MCF 10A (cell line): ENCODE measurements at regions not wholly inside any gene's neighbourhood (a gene's known extent, or its start where the extent isn't known, plus 50 kb on each side); places are given as distances from the start of the nearest gene placed in this dataset.

Experiments
- BruUV-seq: library from RNA; stranded (reverse); fragments of 400-500 nt; replicated peaks from 2 replicates; lab custom pipeline; 2021; lab: Mats Ljungman, UMichigan
- CTCF ChIA-PET: fragments of 300-600 bp; sonication (Branson Sonifier 250); formaldehyde crosslinking; extraction: SDS; loops from one replicate; lab custom pipeline; 2021; ENCODE audit warnings: antibody characterized with exemption, inconsistent platforms; lab: Yijun Ruan, JAX
- POLR2A ChIA-PET: fragments of 300-600, 350-650 bp; sonication (Branson Sonifier 250); formaldehyde crosslinking; extraction: SDS; loops from one replicate; lab custom pipeline; 2020; ENCODE audit warnings: antibody characterized with exemption, inconsistent platforms; lab: Yijun Ruan, JAX
- DNase-seq: peaks from one replicate; pipeline ENCODE4 v3.0.0-alpha.2; 2018; ENCODE audit not compliant: unreplicated experiment
- H3K27ac Mint-ChIP-seq: one replicate; pipeline ENCODE4 v1.8.0; 2022; ENCODE audit warnings: mild to moderate bottlenecking, low read depth, mixed read lengths; ENCODE audit not compliant: unreplicated experiment
- H3K27me3 Mint-ChIP-seq: one replicate; pipeline ENCODE4 v1.8.0; 2022; ENCODE audit warnings: mixed read lengths; ENCODE audit not compliant: insufficient read depth, unreplicated experiment
- H3K36me3 Mint-ChIP-seq: one replicate; pipeline ENCODE4 v1.8.0; 2022; ENCODE audit warnings: mild to moderate bottlenecking, moderate library complexity, mixed read lengths; ENCODE audit not compliant: insufficient read depth, unreplicated experiment
- H3K4me1 Mint-ChIP-seq: one replicate; pipeline ENCODE4 v1.8.0; 2022; ENCODE audit warnings: mixed read lengths; ENCODE audit not compliant: insufficient read depth, unreplicated experiment
- H3K4me3 Mint-ChIP-seq: one replicate; pipeline ENCODE4 v1.8.0; 2022; ENCODE audit warnings: mild to moderate bottlenecking, moderate library complexity, mixed read lengths; ENCODE audit not compliant: unreplicated experiment
- H3K9me3 Mint-ChIP-seq: one replicate; pipeline ENCODE4 v1.8.0; 2022; ENCODE audit warnings: mixed read lengths; ENCODE audit not compliant: unreplicated experiment
- intact Hi-C: fragments of 100-400 bp; cut with micrococcal nuclease; formaldehyde crosslinking; loops from 2 replicates; pipeline ENCODE4 v1.14.1; 2022
- TF ChIP-seq, protein P1 (sequence below): fragments of 200-600 bp; IDR thresholded peaks from one replicate; pipeline ENCODE4 v1.8.0; 2022; ENCODE audit warnings: antibody characterized with exemption, mild to moderate bottlenecking; ENCODE audit not compliant: unreplicated experiment

DNA sequence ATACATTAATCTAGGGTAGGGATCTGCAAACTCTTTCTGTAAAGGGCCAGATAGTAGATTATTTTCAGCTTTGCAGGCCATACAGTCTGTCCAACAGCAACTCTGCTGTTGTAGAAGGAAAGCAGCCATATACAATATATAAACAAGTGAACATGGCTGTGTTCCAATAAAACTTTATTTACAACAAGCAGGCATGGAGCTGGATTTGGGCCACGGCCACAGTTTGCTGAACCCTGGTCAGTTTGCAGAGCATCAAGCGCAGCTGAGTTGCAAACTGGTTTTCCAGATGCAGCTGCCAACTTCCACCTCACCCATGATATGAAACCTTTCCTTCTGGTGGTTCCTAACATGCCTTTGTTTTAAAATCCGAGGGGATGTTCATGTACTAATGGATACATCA is 310.4 kb upstream of the NFE2L3 start:
- ChIA-PET POLR2A (no interaction called here), CTCF (interaction anchor here (0.9 to 3.7 kb wide), 3 partner anchors 10 to 276 kb away, joined by 3 to 22 read pairs (median 4); no protein-coding TSS in a partner anchor)
- DNase-seq = no peak
- Mint-ChIP-seq H3K36me3 (no peaks in the 10 kb centered on the region), H3K4me1 (peaks cover 7% of the 10 kb centered on the region), H3K27me3 (peaks cover 20% of the 10 kb centered on the region), H3K4me3 (no peak overlapping the region), H3K27ac (no peak overlapping the region), H3K9me3 (no peaks in the 10 kb centered on the region)
- TF ChIP-seq, protein P1, sequence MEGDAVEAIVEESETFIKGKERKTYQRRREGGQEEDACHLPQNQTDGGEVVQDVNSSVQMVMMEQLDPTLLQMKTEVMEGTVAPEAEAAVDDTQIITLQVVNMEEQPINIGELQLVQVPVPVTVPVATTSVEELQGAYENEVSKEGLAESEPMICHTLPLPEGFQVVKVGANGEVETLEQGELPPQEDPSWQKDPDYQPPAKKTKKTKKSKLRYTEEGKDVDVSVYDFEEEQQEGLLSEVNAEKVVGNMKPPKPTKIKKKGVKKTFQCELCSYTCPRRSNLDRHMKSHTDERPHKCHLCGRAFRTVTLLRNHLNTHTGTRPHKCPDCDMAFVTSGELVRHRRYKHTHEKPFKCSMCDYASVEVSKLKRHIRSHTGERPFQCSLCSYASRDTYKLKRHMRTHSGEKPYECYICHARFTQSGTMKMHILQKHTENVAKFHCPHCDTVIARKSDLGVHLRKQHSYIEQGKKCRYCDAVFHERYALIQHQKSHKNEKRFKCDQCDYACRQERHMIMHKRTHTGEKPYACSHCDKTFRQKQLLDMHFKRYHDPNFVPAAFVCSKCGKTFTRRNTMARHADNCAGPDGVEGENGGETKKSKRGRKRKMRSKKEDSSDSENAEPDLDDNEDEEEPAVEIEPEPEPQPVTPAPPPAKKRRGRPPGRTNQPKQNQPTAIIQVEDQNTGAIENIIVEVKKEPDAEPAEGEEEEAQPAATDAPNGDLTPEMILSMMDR = no peak
- intact Hi-C loops = no loop called here
- no TSS peak for BruUV-seq

DNA sequence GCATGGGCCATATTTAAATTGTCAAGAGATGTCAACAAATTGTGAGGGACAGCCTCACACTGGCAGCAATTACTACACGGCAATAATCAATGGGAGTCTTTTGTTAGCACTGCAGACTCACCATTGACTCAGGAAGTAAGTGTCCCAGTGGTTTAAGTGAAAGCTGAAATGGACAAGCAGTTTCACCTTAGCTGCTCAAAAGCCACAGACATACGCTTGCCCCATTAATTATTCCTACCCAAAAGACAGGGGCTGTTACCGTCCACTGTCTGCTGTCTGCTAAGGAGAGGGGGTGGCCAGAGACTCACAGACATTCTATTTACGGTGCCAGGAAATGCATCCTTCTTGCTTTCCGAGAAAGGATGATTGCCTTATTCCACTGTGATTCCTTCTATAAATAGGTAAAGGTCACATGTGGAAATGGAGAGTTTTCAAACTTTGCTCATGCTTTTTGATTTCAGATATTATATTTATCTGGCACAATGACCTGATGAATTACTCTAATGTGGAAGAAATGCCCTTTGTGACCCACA is 309.7 kb upstream of the NFE2L3 start:
- Mint-ChIP-seq H3K9me3 (no peaks in the 10 kb centered on the region), H3K27me3 (peaks cover 20% of the 10 kb centered on the region), H3K27ac (no peak overlapping the region), H3K4me3 (no peak overlapping the region), H3K36me3 (no peaks in the 10 kb centered on the region), H3K4me1 (peaks cover 12% of the 10 kb centered on the region)
- no peak for DNase-seq
- BruUV-seq = no TSS peak
- intact Hi-C loops = no loop called here
- CTCF ChIA-PET = interaction anchor here (0.7 to 3.7 kb wide), 3 partner anchors 9 to 350 kb away, joined by 3 to 22 read pairs (median 3); no protein-coding TSS in a partner anchor
- TF ChIP-seq, protein P1 = no peak
- POLR2A ChIA-PET = no interaction called here

DNA sequence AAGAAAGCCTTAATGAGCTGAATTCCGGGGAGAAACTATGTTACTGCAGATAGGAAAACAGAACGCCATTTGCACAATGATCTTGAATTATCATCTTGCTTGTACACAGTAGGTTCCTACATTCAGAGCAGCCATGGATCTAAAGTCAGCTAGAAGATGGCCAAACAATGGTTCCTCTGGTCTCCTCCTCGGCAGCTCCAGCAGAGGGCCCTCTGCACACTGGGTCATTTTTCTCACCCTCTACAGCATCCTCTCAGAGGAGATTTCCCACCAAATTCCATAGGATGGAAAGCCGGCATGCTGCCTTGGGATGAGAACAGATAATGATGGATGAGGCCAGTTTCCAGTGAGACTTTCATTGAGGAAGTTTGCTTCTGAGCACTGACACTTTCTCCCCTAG is 308.5 kb upstream of the NFE2L3 start:
- no TSS peak for BruUV-seq
- DNase-seq = no peak
- H3K4me3 Mint-ChIP-seq = no peak overlapping the region
- peaks cover 8% of the 10 kb centered on the region for H3K27me3 Mint-ChIP-seq
- no peak overlapping the region for H3K27ac Mint-ChIP-seq
- POLR2A ChIA-PET = no interaction called here
- TF ChIP-seq, protein P1 = no peak
- CTCF ChIA-PET = interaction anchor here (0.6 to 1.4 kb wide), 5 partner anchors 278 to 636 kb away, joined by 3 to 5 read pairs (median 3); no protein-coding TSS in a partner anchor
- intact Hi-C loops = no loop called here
- H3K4me1 Mint-ChIP-seq = peaks cover 19% of the 10 kb centered on the region
- no peaks in the 10 kb centered on the region for H3K36me3 Mint-ChIP-seq
- H3K9me3 Mint-ChIP-seq = no peaks in the 10 kb centered on the region

DNA sequence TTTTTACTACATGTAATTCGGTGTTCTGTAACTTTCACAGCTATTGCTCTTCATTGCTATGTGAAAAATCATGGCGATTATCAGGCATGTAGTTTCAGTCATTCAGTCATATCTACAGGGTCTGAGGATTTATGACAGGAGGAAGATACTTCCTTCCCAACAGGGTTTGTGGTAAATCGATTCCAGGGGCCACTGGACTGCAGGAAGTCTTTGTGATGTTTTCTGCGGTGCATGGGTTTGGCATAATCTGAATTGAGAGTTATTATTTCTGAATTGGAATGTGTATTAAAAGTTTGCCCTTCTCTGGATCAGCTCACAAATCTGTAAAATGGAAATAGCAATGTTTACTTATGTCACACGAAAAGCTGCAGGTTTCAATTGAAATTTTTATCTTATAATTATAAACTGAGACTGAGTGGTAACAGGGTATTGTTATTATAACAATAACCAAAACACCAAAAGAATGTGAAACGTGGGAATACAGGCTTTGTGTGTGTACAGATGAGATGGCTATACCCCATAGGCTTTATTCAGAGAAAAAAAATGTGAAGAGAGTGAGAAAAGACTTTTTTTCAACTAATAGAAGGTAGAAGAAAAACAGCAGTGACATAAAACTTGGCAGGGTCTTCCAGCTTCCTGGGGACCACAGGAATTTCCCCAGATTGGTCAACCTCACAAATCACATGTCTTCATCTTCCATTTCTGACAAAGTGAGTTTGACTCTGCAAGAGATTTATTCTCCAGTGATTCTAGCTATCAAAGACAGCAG is 307.7 kb upstream of the NFE2L3 start:
- Mint-ChIP-seq H3K27me3 (peaks cover under 1% of the 10 kb centered on the region), H3K4me3 (no peak overlapping the region), H3K27ac (no peak overlapping the region), H3K9me3 (no peaks in the 10 kb centered on the region), H3K4me1 (peaks cover 19% of the 10 kb centered on the region), H3K36me3 (no peaks in the 10 kb centered on the region)
- TF ChIP-seq, protein P1 = no peak
- intact Hi-C loops = no loop called here
- POLR2A ChIA-PET = no interaction called here
- no TSS peak for BruUV-seq
- CTCF ChIA-PET = interaction anchor here (0.6 to 2.7 kb wide), 4 partner anchors 279 to 637 kb away, joined by 3 to 11 read pairs (median 4); no protein-coding TSS in a partner anchor
- DNase-seq = no peak
